GM10266 (cell line): ENCODE measurements at regions not wholly inside any gene's neighbourhood (a gene's known extent, or its start where the extent isn't known, plus 50 kb on each side); places are given as distances from the start of the nearest gene placed in this dataset.

Experiments
- DNase-seq: peaks from one replicate; pipeline ENCODE4 v3.0.0; 2012; ENCODE audit errors: extremely low spot score
- TF ChIP-seq, protein P1 (sequence below): IDR thresholded peaks from 2 replicates; pipeline ENCODE4 v1.5.1; 2012; ENCODE audit warnings: mild to moderate bottlenecking, low read depth; ENCODE audit not compliant: control insufficient read depth, insufficient read depth; ENCODE audit errors: missing control alignments

GRCh38 chr10:123385508-123386080 is 231.4 kb downstream of the BUB3 start:
- DNase-seq, result no peak
- TF ChIP-seq, protein P1, sequence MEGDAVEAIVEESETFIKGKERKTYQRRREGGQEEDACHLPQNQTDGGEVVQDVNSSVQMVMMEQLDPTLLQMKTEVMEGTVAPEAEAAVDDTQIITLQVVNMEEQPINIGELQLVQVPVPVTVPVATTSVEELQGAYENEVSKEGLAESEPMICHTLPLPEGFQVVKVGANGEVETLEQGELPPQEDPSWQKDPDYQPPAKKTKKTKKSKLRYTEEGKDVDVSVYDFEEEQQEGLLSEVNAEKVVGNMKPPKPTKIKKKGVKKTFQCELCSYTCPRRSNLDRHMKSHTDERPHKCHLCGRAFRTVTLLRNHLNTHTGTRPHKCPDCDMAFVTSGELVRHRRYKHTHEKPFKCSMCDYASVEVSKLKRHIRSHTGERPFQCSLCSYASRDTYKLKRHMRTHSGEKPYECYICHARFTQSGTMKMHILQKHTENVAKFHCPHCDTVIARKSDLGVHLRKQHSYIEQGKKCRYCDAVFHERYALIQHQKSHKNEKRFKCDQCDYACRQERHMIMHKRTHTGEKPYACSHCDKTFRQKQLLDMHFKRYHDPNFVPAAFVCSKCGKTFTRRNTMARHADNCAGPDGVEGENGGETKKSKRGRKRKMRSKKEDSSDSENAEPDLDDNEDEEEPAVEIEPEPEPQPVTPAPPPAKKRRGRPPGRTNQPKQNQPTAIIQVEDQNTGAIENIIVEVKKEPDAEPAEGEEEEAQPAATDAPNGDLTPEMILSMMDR, result no peak

GRCh38 chr10:123389520-123389919 is 235.3 kb downstream of the BUB3 start:
- TF ChIP-seq, protein P1, result no peak
- DNase-seq, result no peak

GRCh38 chr10:123390332-123390731 is 236.1 kb downstream of the BUB3 start:
- TF ChIP-seq, protein P1, result no peak
- no peak for DNase-seq

DNA sequence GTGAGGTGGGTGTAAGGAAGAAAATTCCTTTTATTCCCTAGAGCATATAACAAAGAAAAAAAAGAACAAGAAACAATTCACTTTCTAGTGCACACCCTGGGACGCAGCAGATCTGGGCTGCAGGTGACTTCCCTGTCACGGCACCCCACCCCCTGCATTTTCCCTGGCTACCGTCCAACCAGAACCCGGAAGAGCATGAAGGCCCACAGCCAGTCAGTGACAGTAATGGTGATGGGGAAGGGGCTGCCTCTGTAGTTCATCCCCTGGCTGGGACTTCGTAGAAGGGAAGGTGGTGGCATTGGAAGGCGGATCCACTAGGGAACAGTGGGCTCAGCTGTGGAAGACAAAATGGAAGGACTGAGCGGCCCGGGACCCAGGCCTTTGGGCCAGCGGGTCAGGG is 236.7 kb downstream of the BUB3 start:
- no peak for DNase-seq
- TF ChIP-seq, protein P1, result no peak

GRCh38 chr10:123391275-123392028 is 237.2 kb downstream of the BUB3 start:
- TF ChIP-seq, protein P1, result no peak
- peak; percentile 55 for DNase-seq

DNA sequence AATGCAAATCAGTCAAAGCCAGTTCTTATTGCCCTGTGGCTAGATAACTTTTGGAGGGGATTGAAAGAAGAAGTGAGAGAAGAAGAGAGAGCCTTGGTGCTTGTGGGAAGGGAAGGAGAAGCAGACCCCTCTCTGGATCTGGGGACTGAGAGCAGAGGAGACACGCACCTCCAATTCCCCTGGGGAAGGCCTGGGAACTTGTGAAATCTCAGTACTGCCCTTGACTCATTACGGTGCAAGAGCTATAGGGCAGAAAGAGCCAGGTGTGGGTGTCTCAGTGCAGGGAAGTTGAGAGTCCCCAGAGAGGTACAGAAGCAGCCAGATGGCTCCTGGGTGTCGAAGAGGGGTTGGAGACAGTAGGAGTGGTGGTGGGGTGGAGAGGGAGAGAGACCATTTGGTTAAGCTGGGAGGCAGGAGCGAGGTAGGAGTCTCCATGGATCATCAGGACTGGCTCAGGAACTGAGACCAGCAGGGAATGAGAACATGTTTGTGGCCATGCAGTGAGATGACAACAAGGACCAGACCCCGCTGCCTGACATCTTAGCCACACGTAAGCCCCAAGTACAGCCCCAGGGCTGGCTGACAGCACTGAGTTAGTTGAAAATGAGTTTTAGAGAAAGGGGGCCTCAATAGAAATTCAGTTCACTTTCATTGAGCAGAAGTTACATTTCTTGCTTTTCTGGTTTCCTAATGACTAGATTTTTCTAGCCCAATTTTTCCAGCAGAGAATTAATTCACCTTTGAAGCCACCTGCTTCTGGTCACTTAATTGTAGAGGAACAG is 238.2 kb downstream of the BUB3 start:
- TF ChIP-seq, protein P1, result no peak
- peak; percentile 74 for DNase-seq

DNA sequence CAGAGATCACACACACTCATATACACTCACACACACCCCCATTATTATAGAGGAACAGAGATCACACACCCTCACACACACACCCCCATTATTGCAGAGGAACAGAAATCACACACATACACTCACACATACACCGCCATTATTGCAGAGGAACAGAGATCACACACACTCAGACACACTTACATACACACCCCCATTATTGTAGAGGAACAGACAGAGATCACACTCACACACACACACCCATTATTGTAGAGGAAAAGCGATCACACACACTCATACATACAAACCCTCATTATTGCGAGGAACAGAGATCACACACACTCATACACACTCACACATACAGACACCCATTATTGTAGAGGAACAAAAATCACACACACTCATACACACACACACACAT is 239.0 kb downstream of the BUB3 start:
- DNase-seq, result no peak
- TF ChIP-seq, protein P1, result no peak
